OCI-LY7 (cell line): ENCODE measurements at regions not wholly inside any gene's neighbourhood (a gene's known extent, or its start where the extent isn't known, plus 50 kb on each side); places are given as distances from the start of the nearest gene placed in this dataset.

Experiments used
- EZH2phosphoT487 ChIP-seq: fragments of 200-600 bp; sonication (generic); IDR thresholded peaks from 2 replicates; pipeline ENCODE4 v1.6.1; 2018; ENCODE audit warnings: low read depth, borderline replicate concordance, mild to moderate bottlenecking, mixed run types, antibody characterized with exemption, low read length, moderate library complexity, mixed read lengths
- TF ChIP-seq, protein P1 (sequence below): fragments of 200-600 bp; sonication (generic); conservative IDR thresholded peaks from 2 replicates; pipeline ENCODE4 v1.5.1; 2014; ENCODE audit warnings: mild to moderate bottlenecking, antibody characterized with exemption, low read length, moderate library complexity, mixed read lengths

DNA sequence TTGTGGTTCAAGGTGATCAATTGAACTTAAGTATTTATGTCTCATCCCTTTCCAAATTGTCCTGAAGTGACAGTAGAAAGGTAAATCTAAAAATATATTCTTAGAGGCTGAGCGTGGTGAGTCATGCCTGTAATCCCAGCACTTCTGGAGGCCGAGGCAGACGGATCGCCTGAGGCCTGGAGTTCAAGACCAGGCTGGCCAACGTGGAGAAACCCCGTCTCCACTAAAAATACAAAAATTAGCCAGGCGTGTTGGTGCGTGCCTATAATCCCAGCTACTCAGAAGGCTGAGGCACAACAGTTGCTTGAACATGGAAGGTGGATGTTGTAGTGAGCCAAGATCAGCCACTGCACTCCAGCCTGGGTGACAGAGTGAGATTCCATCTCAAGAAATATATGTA, 226.6 kb downstream of the DPH6 start:
- TF ChIP-seq, protein P1, sequence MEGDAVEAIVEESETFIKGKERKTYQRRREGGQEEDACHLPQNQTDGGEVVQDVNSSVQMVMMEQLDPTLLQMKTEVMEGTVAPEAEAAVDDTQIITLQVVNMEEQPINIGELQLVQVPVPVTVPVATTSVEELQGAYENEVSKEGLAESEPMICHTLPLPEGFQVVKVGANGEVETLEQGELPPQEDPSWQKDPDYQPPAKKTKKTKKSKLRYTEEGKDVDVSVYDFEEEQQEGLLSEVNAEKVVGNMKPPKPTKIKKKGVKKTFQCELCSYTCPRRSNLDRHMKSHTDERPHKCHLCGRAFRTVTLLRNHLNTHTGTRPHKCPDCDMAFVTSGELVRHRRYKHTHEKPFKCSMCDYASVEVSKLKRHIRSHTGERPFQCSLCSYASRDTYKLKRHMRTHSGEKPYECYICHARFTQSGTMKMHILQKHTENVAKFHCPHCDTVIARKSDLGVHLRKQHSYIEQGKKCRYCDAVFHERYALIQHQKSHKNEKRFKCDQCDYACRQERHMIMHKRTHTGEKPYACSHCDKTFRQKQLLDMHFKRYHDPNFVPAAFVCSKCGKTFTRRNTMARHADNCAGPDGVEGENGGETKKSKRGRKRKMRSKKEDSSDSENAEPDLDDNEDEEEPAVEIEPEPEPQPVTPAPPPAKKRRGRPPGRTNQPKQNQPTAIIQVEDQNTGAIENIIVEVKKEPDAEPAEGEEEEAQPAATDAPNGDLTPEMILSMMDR: no peak
- no peak for TF ChIP-seq EZH2phosphoT487
